ENCODE measurements at regions not wholly inside any gene's neighbourhood (a gene's known extent, or its start where the extent isn't known, plus 50 kb on each side); places are given as distances from the start of the nearest gene placed in this dataset.

- H3K56ac ChIP-seq (ENCODE audit: insufficient read length, low read depth, low read length) = no peak overlapping the region
- no peak overlapping the region for H2BK5ac ChIP-seq (ENCODE audit: insufficient read length, low read length)
- H3K79me2 ChIP-seq (ENCODE audit: insufficient read depth, low read length) = no peaks in the 10 kb centered on the region
- H3K9me3 Mint-ChIP-seq = peaks cover 23 to 27% of the 10 kb centered on the region in 2 experiments
- H3K4me2 ChIP-seq (ENCODE audit: insufficient read depth, insufficient read length, low read length) = no peak overlapping the region
- no peak overlapping the region for H4K91ac ChIP-seq (ENCODE audit: insufficient read length, low read depth, low read length)
- H3K79me1 ChIP-seq (ENCODE audit: insufficient read depth, low read depth, low read length, poor library complexity, severe bottlenecking) = no peaks in the 10 kb centered on the region
- no peak overlapping the region for H2AFZ ChIP-seq (ENCODE audit: low read length)
- no peak overlapping the region for H4K5ac ChIP-seq (ENCODE audit: insufficient read length, low read depth, low read length)
- H3K4me1 Mint-ChIP-seq = peaks cover 0 to 2% of the 10 kb centered on the region in 2 experiments; a peak in 2 of 4 replicates
- no peak overlapping the region for H2BK12ac ChIP-seq (ENCODE audit: insufficient read length, low read depth, low read length)
- no peaks in the 10 kb centered on the region for H3K27me3 ChIP-seq (ENCODE audit: insufficient read depth, low read length)
- no peak overlapping the region for H3T11ph ChIP-seq (ENCODE audit: low read length)
- no CpG with 5 or more reads among the region's 4 CpGs for WGBS (ENCODE audit: extremely low coverage, insufficient read length, low lambda C conversion rate)
- H3K27ac Mint-ChIP-seq = no peak overlapping the region
- H3K23ac ChIP-seq (ENCODE audit: insufficient read length, low read depth, low read length) = no peak overlapping the region
- no peak overlapping the region for H3K4ac ChIP-seq (ENCODE audit: low read depth, low read length)
- H3K4me1 ChIP-seq (ENCODE audit: insufficient read depth, low read length) = no peaks in the 10 kb centered on the region
- no peak overlapping the region for H3K9ac ChIP-seq (ENCODE audit: extremely low read depth, insufficient read length, low read length)
- no peaks in the 10 kb centered on the region for H3K27me3 Mint-ChIP-seq (ENCODE audit: low read depth)
- H3K36me3 Mint-ChIP-seq (ENCODE audit: insufficient read depth in 1 of 3, low read depth in 3 of 3) = peaks cover 0 to 3% (median 0%) of the 10 kb centered on the region in 3 experiments; a peak in 1 of 7 replicates
- no peak overlapping the region for H2BK20ac ChIP-seq (ENCODE audit: low read depth, low read length, poor library complexity, severe bottlenecking)
- H2AK5ac ChIP-seq (ENCODE audit: insufficient read length, low read length) = no peak overlapping the region
- no peak overlapping the region for H3K4me3 Mint-ChIP-seq
- H2BK120ac ChIP-seq (ENCODE audit: low read depth, low read length, poor library complexity, severe bottlenecking) = no peak overlapping the region
- H2BK15ac ChIP-seq (ENCODE audit: low read depth, low read length) = no peak overlapping the region
- no peak overlapping the region for H3K14ac ChIP-seq (ENCODE audit: insufficient read depth, low read length)
- no peak for DNase-seq
- H3K9me3 ChIP-seq (ENCODE audit: control insufficient read depth, low read depth, low read length) = no peaks in the 10 kb centered on the region
- H3K27ac ChIP-seq (ENCODE audit: insufficient read length, low read depth, low read length) = no peak overlapping the region
- no peak overlapping the region for H4K8ac ChIP-seq (replicated peaks; ENCODE audit: insufficient read length, low read depth, low read length)
- H3K23me2 ChIP-seq (ENCODE audit: insufficient read length, low read depth, low read length, poor library complexity, severe bottlenecking) = no peaks in the 10 kb centered on the region
- H3K18ac ChIP-seq (ENCODE audit: insufficient read length, low read depth, low read length) = no peak overlapping the region
- TF ChIP-seq CTCF (conservative IDR thresholded peaks at IDR 0.05) = no peak
- no peaks in the 10 kb centered on the region for H4K20me1 ChIP-seq (ENCODE audit: control insufficient read depth, insufficient read depth, insufficient read length)
Measured at GRCh38 chr13:63041640-63042414, 1626.2 kb upstream of the PCDH20 start.
